Loucy (cell line): ENCODE measurements at regions not wholly inside any gene's neighbourhood (a gene's known extent, or its start where the extent isn't known, plus 50 kb on each side); places are given as distances from the start of the nearest gene placed in this dataset.

Experiments used
- H2AFZ ChIP-seq: fragments of 200-600 bp; sonication (generic); 2 replicates; pipeline ENCODE4 v1.6.0; 2016; ENCODE audit warnings: antibody characterized with exemption, mild to moderate bottlenecking, low read length, moderate library complexity
- H3F3A ChIP-seq: fragments of 200-600 bp; 2 replicates; pipeline ENCODE4 v1.6.0; 2016; ENCODE audit warnings: antibody characterized with exemption, low read depth, mild to moderate bottlenecking
- H3K27me3 ChIP-seq: fragments of 200-600 bp; sonication (generic); 2 replicates; pipeline ENCODE4 v1.6.1; 2014; ENCODE audit warnings: low read length, mild to moderate bottlenecking; ENCODE audit not compliant: insufficient read depth, poor library complexity, severe bottlenecking
- H3K36me3 ChIP-seq: fragments of 200-600 bp; sonication (generic); 2 replicates; pipeline ENCODE4 v1.6.1; 2016; ENCODE audit warnings: low read length; ENCODE audit not compliant: insufficient read depth
- H3K4me1 ChIP-seq: fragments of 200-600 bp; sonication (generic); 2 replicates; pipeline ENCODE4 v1.5.1; 2014; ENCODE audit warnings: low read length, mild to moderate bottlenecking; ENCODE audit not compliant: insufficient read depth, poor library complexity, severe bottlenecking
- H3K4me2 ChIP-seq: fragments of 200-600 bp; sonication (generic); 2 replicates; pipeline ENCODE4 v1.6.0; 2014; ENCODE audit warnings: antibody characterized with exemption, low read length, low read depth, mild to moderate bottlenecking; ENCODE audit not compliant: poor library complexity, severe bottlenecking
- H3K4me3 ChIP-seq: fragments of 200-600 bp; sonication (generic); 2 replicates; pipeline ENCODE4 v1.5.1; 2014; ENCODE audit warnings: low read length, mild to moderate bottlenecking, mixed read lengths; ENCODE audit not compliant: poor library complexity, severe bottlenecking
- H3K79me2 ChIP-seq: fragments of 200-600 bp; sonication (generic); 2 replicates; pipeline ENCODE4 v1.6.1; 2014; ENCODE audit warnings: low read length; ENCODE audit not compliant: insufficient read depth
- H3K9ac ChIP-seq: fragments of 200-600 bp; sonication (generic); 2 replicates; pipeline ENCODE4 v1.6.0; 2014; ENCODE audit warnings: mild to moderate bottlenecking, low read depth, low read length, moderate library complexity; ENCODE audit not compliant: poor library complexity, severe bottlenecking
- H3K9me2 ChIP-seq: fragments of 200-600 bp; sonication (generic); replicated peaks from 2 replicates; pipeline ENCODE4 v1.6.1; 2016; ENCODE audit warnings: low read depth, low read length, mixed read lengths
- H3K9me3 ChIP-seq: fragments of 200-600 bp; sonication (generic); 2 replicates; pipeline ENCODE4 v1.6.1; 2014; ENCODE audit warnings: mild to moderate bottlenecking, antibody characterized with exemption, low read length, low read depth; ENCODE audit not compliant: insufficient read depth
- H4K20me1 ChIP-seq: fragments of 200-600 bp; sonication (generic); 2 replicates; pipeline ENCODE4 v1.6.0; 2014; ENCODE audit warnings: antibody characterized with exemption, low read length, mild to moderate bottlenecking; ENCODE audit not compliant: insufficient read depth, poor library complexity, severe bottlenecking
- EZH2phosphoT487 ChIP-seq: fragments of 200-600 bp; IDR thresholded peaks from 2 replicates; pipeline ENCODE4 v1.6.1; 2018; ENCODE audit warnings: antibody characterized with exemption, mild to moderate bottlenecking, moderate library complexity, borderline replicate concordance
- TF ChIP-seq, protein P1 (sequence below): fragments of 200-600 bp; sonication (generic); conservative IDR thresholded peaks from 2 replicates; pipeline ENCODE4 v1.5.1; 2014; ENCODE audit warnings: mild to moderate bottlenecking, antibody characterized with exemption, low read length

DNA sequence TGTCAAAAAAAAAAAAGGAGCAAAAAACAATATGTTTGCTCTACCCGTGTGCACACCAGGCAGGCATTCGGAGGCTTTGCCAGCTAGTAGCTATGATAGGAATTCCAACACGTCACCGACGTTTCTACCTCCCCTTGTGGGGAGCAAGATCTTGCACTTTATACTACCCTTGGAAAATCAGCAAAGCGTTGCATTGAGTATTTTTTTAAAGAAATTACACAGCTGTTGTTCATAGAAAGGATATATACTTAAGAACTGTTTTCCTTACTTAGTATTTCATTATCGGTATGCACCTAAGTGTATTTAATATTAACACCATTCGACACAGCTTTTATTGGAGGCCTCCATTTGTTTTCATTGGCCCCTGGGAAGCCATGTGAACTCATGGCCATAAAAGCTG lies 159.9 kb upstream of the MGMT start:
- no peaks in the 10 kb centered on the region for H3K9me2 ChIP-seq
- H3K27me3 ChIP-seq, result no peaks in the 10 kb centered on the region
- no peaks in the 10 kb centered on the region for H3K79me2 ChIP-seq
- H3K9me3 ChIP-seq, result no peaks in the 10 kb centered on the region
- no peaks in the 10 kb centered on the region for H3K36me3 ChIP-seq
- no peaks in the 10 kb centered on the region for H3K4me1 ChIP-seq
- no peaks in the 10 kb centered on the region for H3F3A ChIP-seq
- H4K20me1 ChIP-seq, result no peaks in the 10 kb centered on the region
- TF ChIP-seq EZH2phosphoT487, result no peak
- TF ChIP-seq, protein P1, sequence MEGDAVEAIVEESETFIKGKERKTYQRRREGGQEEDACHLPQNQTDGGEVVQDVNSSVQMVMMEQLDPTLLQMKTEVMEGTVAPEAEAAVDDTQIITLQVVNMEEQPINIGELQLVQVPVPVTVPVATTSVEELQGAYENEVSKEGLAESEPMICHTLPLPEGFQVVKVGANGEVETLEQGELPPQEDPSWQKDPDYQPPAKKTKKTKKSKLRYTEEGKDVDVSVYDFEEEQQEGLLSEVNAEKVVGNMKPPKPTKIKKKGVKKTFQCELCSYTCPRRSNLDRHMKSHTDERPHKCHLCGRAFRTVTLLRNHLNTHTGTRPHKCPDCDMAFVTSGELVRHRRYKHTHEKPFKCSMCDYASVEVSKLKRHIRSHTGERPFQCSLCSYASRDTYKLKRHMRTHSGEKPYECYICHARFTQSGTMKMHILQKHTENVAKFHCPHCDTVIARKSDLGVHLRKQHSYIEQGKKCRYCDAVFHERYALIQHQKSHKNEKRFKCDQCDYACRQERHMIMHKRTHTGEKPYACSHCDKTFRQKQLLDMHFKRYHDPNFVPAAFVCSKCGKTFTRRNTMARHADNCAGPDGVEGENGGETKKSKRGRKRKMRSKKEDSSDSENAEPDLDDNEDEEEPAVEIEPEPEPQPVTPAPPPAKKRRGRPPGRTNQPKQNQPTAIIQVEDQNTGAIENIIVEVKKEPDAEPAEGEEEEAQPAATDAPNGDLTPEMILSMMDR, result no peak
- H3K9ac ChIP-seq, result no peak overlapping the region
- no peak overlapping the region for H3K4me3 ChIP-seq
- H3K4me2 ChIP-seq, result no peak overlapping the region
- H2AFZ ChIP-seq, result no peak overlapping the region

DNA sequence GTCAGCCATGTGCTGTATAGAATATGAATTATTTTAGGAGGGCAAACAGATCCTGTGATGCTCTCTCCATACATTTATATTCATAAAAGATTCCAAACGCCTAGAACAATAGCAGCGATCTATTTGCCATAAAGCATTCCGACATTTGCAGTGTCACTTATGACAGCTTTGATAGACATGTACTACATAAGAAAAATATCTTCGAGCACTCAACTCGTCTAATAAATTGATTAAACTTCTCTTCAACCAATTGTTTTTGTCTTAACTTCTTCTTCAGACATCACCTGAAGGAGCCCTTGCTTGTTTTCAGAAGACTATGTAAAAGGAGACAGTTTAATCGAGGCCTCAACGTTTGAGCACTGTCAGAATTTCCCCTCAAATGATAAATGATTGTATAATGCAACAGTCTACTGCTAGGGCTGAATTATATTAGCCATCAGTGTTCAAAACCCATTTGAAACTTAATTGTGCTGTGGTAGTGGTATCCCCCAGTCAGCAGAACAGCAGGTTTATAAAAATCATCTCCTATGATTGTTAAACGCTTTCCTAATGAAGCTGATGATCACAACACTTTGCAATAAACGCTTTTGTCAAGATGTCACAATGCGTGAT lies 158.0 kb upstream of the MGMT start:
- Histone ChIP-seq H3K4me1 (no peaks in the 10 kb centered on the region), H3K9me3 (no peaks in the 10 kb centered on the region), H4K20me1 (no peaks in the 10 kb centered on the region), H2AFZ (no peak overlapping the region), H3K36me3 (no peaks in the 10 kb centered on the region), H3K9ac (no peak overlapping the region), H3K79me2 (no peaks in the 10 kb centered on the region), H3F3A (no peaks in the 10 kb centered on the region), H3K9me2 (no peaks in the 10 kb centered on the region), H3K4me2 (no peak overlapping the region), H3K4me3 (no peak overlapping the region), H3K27me3 (no peaks in the 10 kb centered on the region)
- TF ChIP-seq EZH2phosphoT487, result no peak
- TF ChIP-seq, protein P1, result no peak

DNA sequence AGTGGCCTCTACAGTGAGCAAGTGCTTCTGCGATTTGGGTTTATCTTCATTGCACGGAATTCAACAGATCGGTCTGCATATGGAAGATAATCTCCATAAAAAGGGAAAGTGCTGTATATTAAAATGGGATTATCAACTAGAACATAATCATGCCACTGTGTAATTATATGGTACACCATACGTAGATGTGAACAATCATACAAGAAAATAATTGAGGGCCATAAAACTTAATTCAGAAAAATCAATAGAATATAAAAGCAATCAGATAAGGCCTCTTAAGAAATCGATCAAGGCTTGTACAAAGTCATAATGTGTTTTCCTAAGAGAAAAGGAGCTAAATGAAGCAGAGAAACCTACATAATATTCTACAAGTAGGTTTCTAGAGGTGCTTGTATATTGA lies 157.5 kb upstream of the MGMT start:
- H3K9me2 ChIP-seq, result no peaks in the 10 kb centered on the region
- no peak overlapping the region for H2AFZ ChIP-seq
- no peaks in the 10 kb centered on the region for H4K20me1 ChIP-seq
- H3K36me3 ChIP-seq, result no peaks in the 10 kb centered on the region
- TF ChIP-seq EZH2phosphoT487, result no peak
- TF ChIP-seq, protein P1, result no peak
- no peaks in the 10 kb centered on the region for H3F3A ChIP-seq
- no peak overlapping the region for H3K4me3 ChIP-seq
- H3K4me2 ChIP-seq, result no peak overlapping the region
- no peak overlapping the region for H3K9ac ChIP-seq
- H3K4me1 ChIP-seq, result no peaks in the 10 kb centered on the region
- no peaks in the 10 kb centered on the region for H3K27me3 ChIP-seq
- no peaks in the 10 kb centered on the region for H3K9me3 ChIP-seq
- H3K79me2 ChIP-seq, result no peaks in the 10 kb centered on the region
